Ovary (tissue), 3 donors: ENCODE measurements at regions not wholly inside any gene's neighbourhood (a gene's known extent, or its start where the extent isn't known, plus 50 kb on each side); places are given as distances from the start of the nearest gene placed in this dataset.

Source experiments
- EP300 ChIP-seq: sonication (generic); formaldehyde crosslinking; IDR thresholded peaks from one replicate; pipeline ENCODE4 v1.6.1; 2017; ENCODE audit warnings: antibody characterized with exemption
- TF ChIP-seq, protein P1 (sequence below), 3 donors: fragments of 450-650 bp in 2 of 3; fragments of 200-600 bp in 1 of 3; IDR thresholded peaks; one replicate each; pipeline versions ENCODE4 v1.5.1 to v1.8.0; 2016 to 2022; ENCODE audit warnings: antibody characterized with exemption in 3 of 3, mild to moderate bottlenecking in 1 of 3
- donor health status: DM: no; HTN: no; CAD: no.

DNA sequence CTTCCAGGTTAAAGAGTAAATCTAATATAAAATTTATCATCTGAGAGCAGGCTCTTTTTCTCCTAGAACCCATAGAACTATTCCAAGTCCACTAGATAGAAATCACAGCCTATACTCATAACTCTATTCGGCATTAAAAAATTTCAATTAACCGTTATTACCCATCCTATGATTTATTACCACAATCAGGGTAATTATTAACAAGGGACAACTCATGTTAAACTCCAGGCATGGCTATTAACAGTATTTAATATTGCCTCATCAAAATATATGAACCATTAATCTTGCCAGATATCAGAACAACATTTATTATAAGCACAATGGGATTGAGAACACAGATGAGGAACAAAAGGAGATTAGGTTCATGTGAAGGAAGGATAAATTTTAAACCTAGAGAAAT, 136.8 kb upstream of the RIOK3 start:
- TF ChIP-seq, protein P1, sequence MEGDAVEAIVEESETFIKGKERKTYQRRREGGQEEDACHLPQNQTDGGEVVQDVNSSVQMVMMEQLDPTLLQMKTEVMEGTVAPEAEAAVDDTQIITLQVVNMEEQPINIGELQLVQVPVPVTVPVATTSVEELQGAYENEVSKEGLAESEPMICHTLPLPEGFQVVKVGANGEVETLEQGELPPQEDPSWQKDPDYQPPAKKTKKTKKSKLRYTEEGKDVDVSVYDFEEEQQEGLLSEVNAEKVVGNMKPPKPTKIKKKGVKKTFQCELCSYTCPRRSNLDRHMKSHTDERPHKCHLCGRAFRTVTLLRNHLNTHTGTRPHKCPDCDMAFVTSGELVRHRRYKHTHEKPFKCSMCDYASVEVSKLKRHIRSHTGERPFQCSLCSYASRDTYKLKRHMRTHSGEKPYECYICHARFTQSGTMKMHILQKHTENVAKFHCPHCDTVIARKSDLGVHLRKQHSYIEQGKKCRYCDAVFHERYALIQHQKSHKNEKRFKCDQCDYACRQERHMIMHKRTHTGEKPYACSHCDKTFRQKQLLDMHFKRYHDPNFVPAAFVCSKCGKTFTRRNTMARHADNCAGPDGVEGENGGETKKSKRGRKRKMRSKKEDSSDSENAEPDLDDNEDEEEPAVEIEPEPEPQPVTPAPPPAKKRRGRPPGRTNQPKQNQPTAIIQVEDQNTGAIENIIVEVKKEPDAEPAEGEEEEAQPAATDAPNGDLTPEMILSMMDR (IDR thresholded peaks at IDR 0.05) = no peak
- no peak for TF ChIP-seq EP300
